MM.1S (cell line): ENCODE measurements at regions not wholly inside any gene's neighbourhood (a gene's known extent, or its start where the extent isn't known, plus 50 kb on each side); places are given as distances from the start of the nearest gene placed in this dataset.

Experiments
- CTCF ChIP-seq: fragments of 300-600 bp; sonication (generic); IDR thresholded peaks from 2 replicates; pipeline ENCODE4 v1.5.1; 2016; ENCODE audit warnings: antibody characterized with exemption, low read length, mixed read lengths
- EZH2 ChIP-seq: fragments of 300-600 bp; sonication (generic); optimal IDR thresholded peaks from 2 replicates; pipeline ENCODE3; 2017; ENCODE audit warnings: low read depth, mild to moderate bottlenecking, antibody characterized with exemption, low read length, mixed read lengths

GRCh38 chr6:82841309-82841708 is 224.3 kb downstream of the UBE3D start:
- TF ChIP-seq CTCF (no peak), EZH2 (no peak)
